ENCODE measurements at regions not wholly inside any gene's neighbourhood (a gene's known extent, or its start where the extent isn't known, plus 50 kb on each side); places are given as distances from the start of the nearest gene placed in this dataset.

DNA sequence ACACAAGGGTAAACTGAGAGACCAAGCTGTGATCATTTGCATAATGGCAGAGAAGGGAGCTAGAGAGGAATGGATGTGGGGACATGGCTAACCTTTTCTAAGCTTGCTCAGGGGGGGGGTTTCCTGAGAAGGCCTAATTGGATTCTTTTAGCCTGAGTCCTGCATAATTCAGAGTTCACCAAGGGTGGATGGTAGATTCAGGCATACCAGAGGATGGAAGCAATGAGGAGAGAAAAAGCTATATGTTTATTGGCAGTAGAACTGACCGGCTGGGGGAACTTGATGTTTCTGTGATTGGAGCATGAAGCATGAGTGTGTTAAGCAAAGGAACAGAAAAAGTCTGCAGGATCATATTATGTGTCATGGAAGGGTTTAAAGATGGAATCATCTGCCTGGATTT is 65.9 kb upstream of the KLF12 start:
- no peaks in the 10 kb centered on the region for H3K27me3 ChIP-seq (ENCODE audit: control insufficient read depth in 1 of 2, insufficient read depth in 2 of 2, low read length in 2 of 2)
- H3K4me3 ChIP-seq (ENCODE audit: low read depth in 1 of 2, low read length in 2 of 2) = no peak overlapping the region
- H3K9me3 ChIP-seq (ENCODE audit: low read length) = no peaks in the 10 kb centered on the region
- H3K27ac ChIP-seq (ENCODE audit: low read depth, low read length) = no peak overlapping the region
- H3K4me1 ChIP-seq (ENCODE audit: insufficient read depth, low read length) = peaks cover 8% of the 10 kb centered on the region
- H3K9ac ChIP-seq (ENCODE audit: low read length) = no peak overlapping the region
- no peaks in the 10 kb centered on the region for H3K36me3 ChIP-seq (ENCODE audit: insufficient read depth, low read length)

GRCh38 chr13:74197677-74198429 is 63.6 kb upstream of the KLF12 start:
- Histone ChIP-seq H3K9me3 (ENCODE audit: low read length) (no peaks in the 10 kb centered on the region), H3K4me3 (ENCODE audit: low read depth in 1 of 2, low read length in 2 of 2) (no peak overlapping the region), H3K9ac (ENCODE audit: low read length) (no peak overlapping the region), H3K27me3 (ENCODE audit: control insufficient read depth in 1 of 2, insufficient read depth in 2 of 2, low read length in 2 of 2) (no peaks in the 10 kb centered on the region), H3K36me3 (ENCODE audit: insufficient read depth, low read length) (no peaks in the 10 kb centered on the region), H3K27ac (ENCODE audit: low read depth, low read length) (no peak overlapping the region), H3K4me1 (ENCODE audit: insufficient read depth, low read length) (peaks cover 8% of the 10 kb centered on the region)

GRCh38 chr13:74194846-74195245 is 60.6 kb upstream of the KLF12 start:
- H3K27me3 ChIP-seq (ENCODE audit: control insufficient read depth in 1 of 2, insufficient read depth in 2 of 2, low read length in 2 of 2) = no peaks in the 10 kb centered on the region
- no peak overlapping the region for H3K27ac ChIP-seq (ENCODE audit: low read depth, low read length)
- H3K4me1 ChIP-seq (ENCODE audit: insufficient read depth, low read length) = no peaks in the 10 kb centered on the region
- no peaks in the 10 kb centered on the region for H3K9me3 ChIP-seq (ENCODE audit: low read length)
- H3K9ac ChIP-seq (ENCODE audit: low read length) = no peak overlapping the region
- no peaks in the 10 kb centered on the region for H3K36me3 ChIP-seq (ENCODE audit: insufficient read depth, low read length)
- no peak overlapping the region for H3K4me3 ChIP-seq (ENCODE audit: low read depth in 1 of 2, low read length in 2 of 2)

- Histone ChIP-seq H3K4me3 (ENCODE audit: low read depth in 1 of 2, low read length in 2 of 2) (no peak overlapping the region), H3K9me3 (ENCODE audit: low read length) (no peaks in the 10 kb centered on the region), H3K27me3 (ENCODE audit: control insufficient read depth in 1 of 2, insufficient read depth in 2 of 2, low read length in 2 of 2) (no peaks in the 10 kb centered on the region), H3K9ac (ENCODE audit: low read length) (no peak overlapping the region), H3K27ac (ENCODE audit: low read depth, low read length) (no peak overlapping the region), H3K36me3 (ENCODE audit: insufficient read depth, low read length) (no peaks in the 10 kb centered on the region), H3K4me1 (ENCODE audit: insufficient read depth, low read length) (no peaks in the 10 kb centered on the region)
These were observed 59.2 kb upstream of the KLF12 start for GRCh38 chr13:74193391-74193790.

GRCh38 chr13:74191410-74191809 is 57.2 kb upstream of the KLF12 start:
- Histone ChIP-seq H3K27me3 (ENCODE audit: control insufficient read depth in 1 of 2, insufficient read depth in 2 of 2, low read length in 2 of 2) (no peaks in the 10 kb centered on the region), H3K4me3 (ENCODE audit: low read depth in 1 of 2, low read length in 2 of 2) (no peak overlapping the region), H3K9me3 (ENCODE audit: low read length) (no peaks in the 10 kb centered on the region), H3K27ac (ENCODE audit: low read depth, low read length) (no peak overlapping the region), H3K9ac (ENCODE audit: low read length) (no peak overlapping the region), H3K36me3 (ENCODE audit: insufficient read depth, low read length) (no peaks in the 10 kb centered on the region), H3K4me1 (ENCODE audit: insufficient read depth, low read length) (no peaks in the 10 kb centered on the region)

DNA sequence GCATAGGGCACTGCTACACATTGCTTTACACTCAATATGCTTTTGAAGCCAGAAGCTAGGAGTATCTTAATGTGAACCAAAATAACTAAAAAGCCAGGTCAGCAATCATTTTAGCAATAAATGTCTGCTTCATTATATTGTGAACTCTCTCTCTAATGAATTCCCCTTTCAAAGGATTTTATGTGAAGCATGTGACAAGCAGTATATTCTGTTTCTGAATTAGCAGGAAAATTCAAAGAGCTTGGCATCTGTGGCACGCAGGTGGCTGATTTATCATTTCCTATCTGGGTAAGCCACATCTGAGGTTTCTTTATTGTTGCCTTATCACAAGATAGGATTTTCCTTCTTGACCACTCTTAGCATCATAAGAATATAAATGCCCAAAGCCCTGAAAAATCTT is 56.8 kb upstream of the KLF12 start:
- Histone ChIP-seq H3K27me3 (ENCODE audit: control insufficient read depth in 1 of 2, insufficient read depth in 2 of 2, low read length in 2 of 2) (no peaks in the 10 kb centered on the region), H3K9me3 (ENCODE audit: low read length) (no peaks in the 10 kb centered on the region), H3K4me1 (ENCODE audit: insufficient read depth, low read length) (no peaks in the 10 kb centered on the region), H3K4me3 (ENCODE audit: low read depth in 1 of 2, low read length in 2 of 2) (no peak overlapping the region), H3K27ac (ENCODE audit: low read depth, low read length) (no peak overlapping the region), H3K36me3 (ENCODE audit: insufficient read depth, low read length) (no peaks in the 10 kb centered on the region), H3K9ac (ENCODE audit: low read length) (no peak overlapping the region)

DNA sequence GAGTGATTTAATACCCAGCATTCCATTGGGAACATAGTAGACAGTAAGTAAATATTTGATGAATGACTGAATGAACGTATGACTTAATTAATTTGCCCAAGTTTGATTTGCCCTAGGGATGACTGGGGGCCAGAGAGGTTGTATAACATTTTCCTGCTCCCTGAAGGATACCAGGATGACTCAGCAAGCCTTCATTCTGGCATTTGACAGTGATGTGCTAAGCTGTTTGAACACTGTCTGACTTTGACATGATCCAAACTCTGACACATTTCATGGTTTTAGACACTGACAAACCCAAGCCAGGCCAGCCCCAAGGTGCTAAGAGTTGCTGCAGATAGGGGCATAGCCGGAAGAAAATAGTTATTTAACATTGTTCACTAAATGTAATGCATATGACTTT is 53.4 kb upstream of the KLF12 start:
- Histone ChIP-seq H3K27me3 (ENCODE audit: control insufficient read depth in 1 of 2, insufficient read depth in 2 of 2, low read length in 2 of 2) (no peaks in the 10 kb centered on the region), H3K9me3 (ENCODE audit: low read length) (no peaks in the 10 kb centered on the region), H3K36me3 (ENCODE audit: insufficient read depth, low read length) (no peaks in the 10 kb centered on the region), H3K27ac (ENCODE audit: low read depth, low read length) (no peak overlapping the region), H3K4me1 (ENCODE audit: insufficient read depth, low read length) (no peaks in the 10 kb centered on the region), H3K4me3 (ENCODE audit: low read depth in 1 of 2, low read length in 2 of 2) (no peak overlapping the region), H3K9ac (ENCODE audit: low read length) (no peak overlapping the region)

GRCh38 chr13:74184283-74184682 is 50.1 kb upstream of the KLF12 start:
- no peaks in the 10 kb centered on the region for H3K27me3 ChIP-seq (ENCODE audit: control insufficient read depth in 1 of 2, insufficient read depth in 2 of 2, low read length in 2 of 2)
- H3K9ac ChIP-seq (ENCODE audit: low read length) = no peak overlapping the region
- H3K4me1 ChIP-seq (ENCODE audit: insufficient read depth, low read length) = no peaks in the 10 kb centered on the region
- no peak overlapping the region for H3K27ac ChIP-seq (ENCODE audit: low read depth, low read length)
- no peak overlapping the region for H3K4me3 ChIP-seq (ENCODE audit: low read depth in 1 of 2, low read length in 2 of 2)
- no peaks in the 10 kb centered on the region for H3K9me3 ChIP-seq (ENCODE audit: low read length)
- no peaks in the 10 kb centered on the region for H3K36me3 ChIP-seq (ENCODE audit: insufficient read depth, low read length)
